Pancreas (tissue), 10 donors: ENCODE measurements at regions not wholly inside any gene's neighbourhood (a gene's known extent, or its start where the extent isn't known, plus 50 kb on each side); places are given as distances from the start of the nearest gene placed in this dataset.

ENCODE experiments used
- ATAC-seq, 4 donors: fragments of 200-7000 bp; cut with Tn5 transposase; one replicate each; pipeline versions ENCODE4 v1.8.0 to v1.9.1; 2020; ENCODE audit warnings: mild to moderate bottlenecking in 4 of 4, moderate library complexity in 4 of 4
- DNase-seq, 6 donors: peaks; one replicate each; pipeline ENCODE4 v3.0.0-alpha.2; 2020
- FAIRE-seq: peaks from 2 replicates; lab custom pipeline; 2012; peaks lifted over from hg19 to GRCh38; lab: Jason Lieb, UNC
- H3K27ac ChIP-seq, 4 donors: fragments of 200-600 bp; sonication (generic); 1 replicate in 3 of 4; 2 replicates in 1 of 4; pipeline versions ENCODE4 v1.5.0 to v1.8.0; 2020
- H3K27me3 ChIP-seq, 4 donors: fragments of 200-600 bp; one replicate each; pipeline ENCODE4 v1.8.0; 2021
- H3K36me3 ChIP-seq, 3 donors: fragments of 200-600 bp; sonication (generic) in 1 of 3; one replicate each; pipeline versions ENCODE4 v1.5.0 to v1.8.0; 2020 to 2021
- H3K4me1 ChIP-seq, 3 donors: fragments of 200-600 bp; one replicate each; pipeline ENCODE4 v1.8.0; 2021
- H3K4me3 ChIP-seq, 4 donors: fragments of 200-600 bp; sonication (generic) in 2 of 4; one replicate each; pipeline versions ENCODE4 v1.5.0 to v1.8.0; 2020 to 2021
- H3K9me3 ChIP-seq, 4 donors: fragments of 200-600 bp; one replicate each; pipeline ENCODE4 v1.8.0; 2021
- CTCF ChIP-seq, 4 donors: fragments of 200-600 bp; sonication (generic) in 3 of 4; IDR thresholded peaks; one replicate each; pipeline versions ENCODE4 v1.5.0 to v1.8.0; 2021; ENCODE audit warnings: antibody characterized with exemption in 4 of 4
- WGBS, 2 donors: extraction: QIAGEN DNeasy Blood & Tissue Kit; methylation state at CpG; one replicate each; pipeline ENCODE4 v1.1.7; 2013; 5-methylcytosine and 5-hydroxymethylcytosine counted together
- intact Hi-C, 3 donors: fragments of 100-400 bp; cut with DNase I; formaldehyde crosslinking; loops; one replicate each; pipeline versions ENCODE4 v1.11.1 to v1.14.2; 2022
- donor health status: healthy with polysubstance abuse.
- donor health status: DM: no; HTN: no; CAD: no; lungs with moderate emphysema.
- donor health status: DM: no; HTN: no; CAD: no.
- donor health status: control.
- donor health status: control.
- donor health status: Bipolar disorder and iron deficiency.
- donor health status: DM: yes; HTN: yes; CAD: no.
- donor health status: DM: no; HTN: no; CAD: no.
- donor health status: DM: no; HTN: no; CAD: no.
- donor health status: DM: yes; HTN: yes; CAD: no.

GRCh38 chr11:92316106-92316809 lies 91.6 kb downstream of the FAT3 start:
- FAIRE-seq (no peak), DNase-seq (no peak), ATAC-seq (no peak)
- no peaks in the 10 kb centered on the region for H3K4me1 ChIP-seq
- intact Hi-C loops, result no loop called here
- H3K27me3 ChIP-seq, result no peaks in the 10 kb centered on the region
- no peak overlapping the region for H3K4me3 ChIP-seq
- H3K27ac ChIP-seq, result no peak overlapping the region
- 54 to 69% methylated on average over 4 of the region's 4 CpGs for WGBS, 2 donors
- no peak for TF ChIP-seq CTCF (IDR thresholded peaks at IDR 0.05)
- no peaks in the 10 kb centered on the region for H3K9me3 ChIP-seq
- H3K36me3 ChIP-seq, result no peaks in the 10 kb centered on the region

DNA sequence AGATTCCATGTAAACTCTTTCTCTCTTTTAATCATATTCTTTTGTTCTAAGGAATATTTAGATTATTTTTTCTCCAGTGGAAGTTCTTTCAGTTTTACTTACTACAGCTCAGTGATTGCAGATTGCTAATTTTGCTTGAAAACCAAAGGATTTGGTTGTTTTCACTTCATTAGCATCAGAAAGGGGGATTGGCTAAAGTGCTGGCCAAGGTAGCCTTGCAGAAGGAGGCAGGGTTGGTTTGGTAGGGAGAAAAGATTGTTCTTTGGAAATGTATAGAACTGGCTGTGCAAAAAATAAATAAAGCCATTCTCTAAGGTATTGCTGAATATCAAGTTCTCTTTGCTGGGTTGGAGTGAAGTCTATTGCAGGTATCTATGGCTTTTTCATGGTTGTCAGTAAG lies 92.6 kb downstream of the FAT3 start:
- ATAC-seq (no peak), DNase-seq (no peak), FAIRE-seq (no peak)
- no peaks in the 10 kb centered on the region for H3K9me3 ChIP-seq
- intact Hi-C loops, result no loop called here
- H3K27me3 ChIP-seq, result no peaks in the 10 kb centered on the region
- no peak overlapping the region for H3K27ac ChIP-seq
- TF ChIP-seq CTCF (IDR thresholded peaks at IDR 0.05), result no peak
- H3K36me3 ChIP-seq, result no peaks in the 10 kb centered on the region
- no peaks in the 10 kb centered on the region for H3K4me1 ChIP-seq
- no peak overlapping the region for H3K4me3 ChIP-seq

DNA sequence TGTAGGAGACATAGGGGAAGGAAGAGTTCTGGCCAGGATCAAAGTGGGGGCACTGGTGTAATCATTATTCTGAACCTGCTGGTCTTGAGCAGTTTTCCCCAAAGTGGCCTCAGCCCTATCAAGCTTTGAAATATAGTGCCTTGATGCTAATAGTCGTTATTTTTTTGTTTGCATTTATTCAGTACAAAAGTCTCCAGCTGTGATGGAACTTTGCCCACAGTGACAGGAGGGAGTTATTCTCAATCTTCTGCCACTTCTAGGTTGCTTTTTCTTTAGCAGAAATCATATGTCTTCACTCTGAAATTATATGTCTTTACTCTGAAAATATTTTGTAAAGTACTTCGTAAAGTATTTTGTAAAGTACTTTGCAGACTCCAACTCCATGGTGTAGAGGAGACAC lies 93.1 kb downstream of the FAT3 start:
- no peaks in the 10 kb centered on the region for H3K27me3 ChIP-seq
- no peaks in the 10 kb centered on the region for H3K9me3 ChIP-seq
- no peak for DNase-seq
- FAIRE-seq, result no peak
- WGBS, 2 donors, result 31 to 42% methylated on average over 2 of the region's 2 CpGs
- ATAC-seq, result no peak
- no peak overlapping the region for H3K4me3 ChIP-seq
- intact Hi-C loops, result no loop called here
- no peak overlapping the region for H3K27ac ChIP-seq
- TF ChIP-seq CTCF (IDR thresholded peaks at IDR 0.05), result no peak
- H3K4me1 ChIP-seq, result no peaks in the 10 kb centered on the region
- no peaks in the 10 kb centered on the region for H3K36me3 ChIP-seq

DNA sequence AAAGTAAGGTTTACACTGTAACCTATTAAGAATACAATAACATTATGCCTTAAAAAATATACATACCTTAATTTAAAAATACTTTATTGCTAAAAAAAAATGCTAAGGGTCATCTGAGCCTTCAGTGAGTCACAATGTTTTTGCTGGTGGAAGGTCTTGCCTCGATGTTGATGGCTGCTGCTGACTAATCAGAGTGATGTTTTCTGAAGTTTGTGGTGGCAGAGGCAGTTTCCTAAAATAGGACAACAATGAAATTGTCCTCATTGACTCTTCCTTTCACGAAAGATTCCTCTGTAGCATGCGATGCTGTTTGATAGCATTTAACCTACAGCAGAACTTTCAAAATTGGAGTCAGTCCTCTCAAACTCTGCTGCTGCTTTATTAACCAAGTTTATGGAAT lies 97.6 kb downstream of the FAT3 start:
- H3K36me3 ChIP-seq, result no peaks in the 10 kb centered on the region
- intact Hi-C loops, result no loop called here
- no peak for DNase-seq
- H3K4me1 ChIP-seq, result no peaks in the 10 kb centered on the region
- WGBS, 2 donors, result 71 to 83% methylated on average over 3 of the region's 3 CpGs
- no peak for TF ChIP-seq CTCF (IDR thresholded peaks at IDR 0.05)
- no peaks in the 10 kb centered on the region for H3K9me3 ChIP-seq
- H3K4me3 ChIP-seq, result no peak overlapping the region
- FAIRE-seq, result no peak
- no peaks in the 10 kb centered on the region for H3K27me3 ChIP-seq
- H3K27ac ChIP-seq, result no peak overlapping the region
- no peak for ATAC-seq

DNA sequence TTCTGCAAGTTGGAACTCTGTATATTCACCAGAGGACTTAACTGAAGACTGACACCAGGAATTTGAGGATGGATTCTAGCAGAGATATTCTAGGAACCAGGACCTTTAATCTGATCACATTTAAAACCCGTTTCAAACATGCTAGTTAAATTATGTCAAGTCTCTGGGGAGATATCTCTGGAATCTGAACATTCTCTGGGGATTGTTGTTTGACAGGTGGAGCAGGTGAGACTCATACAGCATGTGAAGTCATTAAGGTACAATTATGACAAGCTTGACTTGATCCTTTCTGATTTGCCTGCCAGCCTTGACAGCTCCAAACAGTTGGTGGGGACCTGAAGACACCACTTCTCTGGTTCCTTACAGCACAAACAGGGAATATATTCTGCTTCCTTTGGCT lies 100.3 kb downstream of the FAT3 start:
- DNase-seq, result no peak
- intact Hi-C loops, result no loop called here
- no peak for FAIRE-seq
- Histone ChIP-seq H3K27ac (no peak overlapping the region), H3K27me3 (no peaks in the 10 kb centered on the region), H3K36me3 (no peaks in the 10 kb centered on the region), H3K4me1 (no peaks in the 10 kb centered on the region), H3K9me3 (no peaks in the 10 kb centered on the region), H3K4me3 (no peak overlapping the region)
- WGBS, 2 donors, result 37% methylated on average over 1 of the region's 1 CpG
- ATAC-seq, result no peak
- TF ChIP-seq CTCF (IDR thresholded peaks at IDR 0.05), result no peak
